Right renal cortex interstitium (tissue), 3 donors: ENCODE measurements at regions not wholly inside any gene's neighbourhood (a gene's known extent, or its start where the extent isn't known, plus 50 kb on each side); places are given as distances from the start of the nearest gene placed in this dataset.

ENCODE experiments used
- DNase-seq, 3 donors: peaks; one replicate each; pipeline ENCODE4 v3.0.0-alpha.2; 2013; ENCODE audit warnings: low read depth in 3 of 3, low spot score in 2 of 3

DNA sequence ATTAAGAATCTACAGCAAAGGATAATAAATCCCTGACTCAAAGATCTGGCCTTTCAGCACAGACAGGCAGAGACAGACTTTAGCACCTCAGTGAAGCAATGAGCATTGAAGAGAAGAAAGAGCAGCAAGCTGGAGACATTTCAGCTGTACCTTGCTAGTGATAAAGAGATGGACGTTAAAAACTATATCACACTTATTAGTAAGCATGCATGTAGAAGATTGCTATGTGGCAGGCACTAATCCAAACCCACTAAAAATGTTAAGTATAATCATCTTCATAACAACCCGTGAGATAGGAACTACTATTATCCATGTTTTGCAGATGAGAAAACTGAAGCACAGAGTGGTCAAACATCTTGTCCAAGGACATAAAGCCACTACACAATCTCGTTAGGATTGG is 1538.3 kb upstream of the FLRT2 start:
- DNase-seq, result no peak

- no peak for DNase-seq
These were observed 1537.1 kb upstream of the FLRT2 start for GRCh38 chr14:83992857-83993256.

- no peak for DNase-seq
These were observed 1536.4 kb upstream of the FLRT2 start for GRCh38 chr14:83993545-83993944.

DNA sequence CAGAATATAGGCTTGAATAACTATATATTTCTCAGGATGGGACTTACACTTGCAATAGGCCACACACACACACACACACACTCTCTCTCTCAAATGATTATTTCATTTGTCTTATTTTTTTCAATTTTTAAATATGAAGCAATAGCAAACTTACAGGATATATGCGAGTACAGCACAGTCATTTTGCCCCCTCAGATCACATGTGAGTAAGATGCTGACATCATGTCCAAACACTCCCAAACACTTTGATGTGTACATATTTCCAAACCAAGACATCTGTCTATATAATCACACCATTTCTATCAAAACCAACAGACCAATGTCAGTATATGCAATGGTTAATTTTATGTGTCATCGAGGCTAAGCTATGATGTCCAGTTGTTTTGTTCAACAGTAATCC is 1535.9 kb upstream of the FLRT2 start:
- DNase-seq, result no peak

GRCh38 chr14:84001023-84001422 is 1528.9 kb upstream of the FLRT2 start:
- DNase-seq, result no peak

- no peak for DNase-seq
These were observed 1526.6 kb upstream of the FLRT2 start for GRCh38 chr14:84003346-84003745.

GRCh38 chr14:84006643-84007155 is 1523.2 kb upstream of the FLRT2 start:
- DNase-seq, result no peak

- DNase-seq, result no peak
These were observed 1516.5 kb upstream of the FLRT2 start for GRCh38 chr14:84013424-84013823.

- DNase-seq, result no peak
These were observed 1512.4 kb upstream of the FLRT2 start for GRCh38 chr14:84017495-84017894.

DNA sequence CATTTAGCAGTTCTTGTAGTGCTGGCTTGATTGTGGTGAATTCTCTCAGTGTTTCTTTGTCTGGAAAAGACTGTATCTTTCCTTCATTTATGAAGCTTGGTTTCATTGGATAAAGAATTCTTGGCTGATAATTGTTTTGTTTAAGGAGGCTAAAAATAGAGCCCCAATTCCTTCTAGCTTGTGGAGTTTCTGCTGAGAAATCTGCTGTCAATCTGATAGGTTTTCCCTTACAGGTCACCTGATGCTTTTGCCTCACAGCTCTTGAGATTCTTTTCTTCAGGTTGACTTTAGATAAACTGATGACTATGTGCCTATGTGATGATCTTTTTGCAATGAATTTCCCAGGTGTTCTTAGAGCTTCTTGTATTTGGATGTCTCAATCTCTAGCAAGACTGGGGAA is 1508.5 kb upstream of the FLRT2 start:
- DNase-seq, result no peak

- no peak for DNase-seq
These were observed 1505.6 kb upstream of the FLRT2 start for GRCh38 chr14:84024231-84024820.

- no peak for DNase-seq
These were observed 1504.6 kb upstream of the FLRT2 start for GRCh38 chr14:84025106-84026012.

GRCh38 chr14:84027351-84027750 is 1502.6 kb upstream of the FLRT2 start:
- no peak for DNase-seq

DNA sequence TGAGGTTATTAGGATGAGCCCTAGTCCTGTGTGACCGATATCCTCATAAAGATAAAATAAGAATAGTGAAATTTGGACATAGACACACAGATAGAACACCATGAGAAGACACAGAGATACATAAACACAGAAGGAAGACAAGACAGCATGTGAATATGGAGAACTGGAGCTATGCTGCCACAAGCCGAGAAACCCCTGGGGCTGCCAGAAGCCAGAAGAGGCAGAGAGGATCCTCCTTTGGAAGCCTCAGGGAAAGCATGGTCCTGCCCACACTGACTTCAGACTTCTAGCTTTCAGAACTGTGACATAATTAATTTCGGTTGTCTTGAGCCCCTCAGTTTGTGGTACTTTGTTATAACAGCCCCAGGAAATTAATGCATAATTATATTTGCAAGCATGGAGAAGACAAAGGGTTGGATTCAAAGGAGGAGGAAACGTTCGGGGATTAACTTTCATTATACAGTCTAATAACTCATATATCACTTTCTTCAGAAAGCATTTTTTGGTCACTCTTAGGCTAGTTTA is 1501.8 kb upstream of the FLRT2 start:
- DNase-seq, result no peak

DNA sequence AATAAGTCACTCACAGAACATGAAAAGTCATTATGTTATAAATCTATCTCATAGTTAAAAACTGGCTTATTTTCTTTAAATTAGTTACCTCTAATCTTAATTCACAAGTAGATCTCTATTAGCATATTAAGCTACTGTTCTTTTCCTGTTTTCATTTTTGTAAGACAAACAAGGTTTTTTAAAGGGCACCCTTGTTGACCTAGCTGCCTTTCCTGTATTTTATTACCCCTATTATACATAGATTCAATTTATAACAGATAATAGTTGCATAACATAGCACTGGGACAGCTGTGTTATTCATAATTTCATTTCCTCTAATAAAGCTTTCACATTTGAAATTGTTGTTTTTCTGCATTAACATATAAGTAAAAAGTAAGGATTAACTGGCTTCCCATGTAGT is 1500.7 kb upstream of the FLRT2 start:
- DNase-seq, result no peak

- DNase-seq, result no peak
These were observed 1500.2 kb upstream of the FLRT2 start for GRCh38 chr14:84029720-84030119.

DNA sequence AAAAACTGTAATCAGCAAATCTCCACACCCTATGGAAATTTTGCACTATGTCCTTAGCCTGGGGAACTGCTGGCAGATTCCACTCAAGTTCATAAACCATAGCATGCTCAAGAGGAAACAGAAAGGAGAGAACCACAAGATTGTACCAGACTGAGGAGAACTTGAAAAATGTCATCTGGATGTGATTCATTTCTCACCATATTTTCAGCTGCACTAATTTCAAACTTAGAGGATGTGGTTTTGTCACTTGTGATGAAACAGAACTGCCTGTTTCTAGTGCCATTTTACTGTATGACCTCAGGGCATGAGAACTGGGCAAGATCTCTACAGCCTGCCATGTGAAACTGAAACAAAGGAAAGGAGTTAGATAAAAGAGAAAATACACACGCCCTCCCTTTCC is 1493.1 kb upstream of the FLRT2 start:
- DNase-seq, result no peak

DNA sequence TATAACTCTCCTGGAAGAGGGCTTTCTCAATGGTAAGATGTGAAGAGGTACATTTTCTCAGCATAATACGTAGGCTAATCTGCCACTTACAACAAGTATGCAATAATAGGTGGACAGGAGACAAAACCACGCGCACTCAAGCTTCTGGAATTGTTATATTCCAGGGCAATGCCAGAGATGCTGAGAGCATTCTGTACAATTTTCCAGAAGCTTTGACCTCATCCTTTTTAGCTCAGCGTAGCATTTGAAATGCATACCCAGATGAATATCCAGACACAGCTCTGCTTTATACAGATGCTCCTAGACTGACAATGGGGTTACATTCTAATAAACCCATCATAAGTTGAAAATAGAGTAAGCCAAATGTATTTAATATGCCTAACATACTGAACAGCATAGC is 1492.4 kb upstream of the FLRT2 start:
- no peak for DNase-seq

- no peak for DNase-seq
These were observed 1489.8 kb upstream of the FLRT2 start for GRCh38 chr14:84040101-84040500.

- no peak for DNase-seq
These were observed 1488.5 kb upstream of the FLRT2 start for GRCh38 chr14:84041421-84041820.

DNA sequence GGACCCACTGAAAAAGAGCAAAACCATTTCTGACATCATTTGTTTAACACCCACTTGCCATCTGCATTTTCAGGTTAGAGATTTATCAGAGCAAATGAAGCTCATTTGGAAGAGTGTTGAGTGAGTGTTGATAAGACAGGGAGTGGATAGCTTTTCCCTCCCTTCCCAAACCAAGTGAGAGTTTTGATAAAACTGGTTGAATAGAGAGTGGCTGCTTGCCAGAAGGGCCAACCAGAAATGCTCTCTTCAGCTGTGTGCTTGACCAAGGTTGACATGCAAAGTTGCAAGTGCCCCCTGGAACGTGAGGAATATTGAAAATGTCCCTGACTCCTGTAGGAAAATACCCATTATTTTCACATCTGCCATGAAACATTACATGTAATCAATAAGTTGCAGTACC is 1487.0 kb upstream of the FLRT2 start:
- no peak for DNase-seq
